ENCODE measurements at regions not wholly inside any gene's neighbourhood (a gene's known extent, or its start where the extent isn't known, plus 50 kb on each side); places are given as distances from the start of the nearest gene placed in this dataset.

GRCh38 chr16:9497750-9498149, 406.3 kb downstream of the HAPSTR1 start:
- Histone ChIP-seq H3K36me3 (no peaks in the 10 kb centered on the region), H3K9me3 (peaks cover 0 to 4% (median 0%) of the 10 kb centered on the region in 4 donors), H3K4me3 (no peak overlapping the region), H3K27ac (no peak overlapping the region), H3K27me3 (no peaks in the 10 kb centered on the region), H3K4me1 (no peaks in the 10 kb centered on the region)
- DNase-seq = no peak
- TF ChIP-seq CTCF (IDR thresholded peaks at IDR 0.05) (no peak), POLR2A (IDR thresholded peaks at IDR 0.05) (no peak)

DNA sequence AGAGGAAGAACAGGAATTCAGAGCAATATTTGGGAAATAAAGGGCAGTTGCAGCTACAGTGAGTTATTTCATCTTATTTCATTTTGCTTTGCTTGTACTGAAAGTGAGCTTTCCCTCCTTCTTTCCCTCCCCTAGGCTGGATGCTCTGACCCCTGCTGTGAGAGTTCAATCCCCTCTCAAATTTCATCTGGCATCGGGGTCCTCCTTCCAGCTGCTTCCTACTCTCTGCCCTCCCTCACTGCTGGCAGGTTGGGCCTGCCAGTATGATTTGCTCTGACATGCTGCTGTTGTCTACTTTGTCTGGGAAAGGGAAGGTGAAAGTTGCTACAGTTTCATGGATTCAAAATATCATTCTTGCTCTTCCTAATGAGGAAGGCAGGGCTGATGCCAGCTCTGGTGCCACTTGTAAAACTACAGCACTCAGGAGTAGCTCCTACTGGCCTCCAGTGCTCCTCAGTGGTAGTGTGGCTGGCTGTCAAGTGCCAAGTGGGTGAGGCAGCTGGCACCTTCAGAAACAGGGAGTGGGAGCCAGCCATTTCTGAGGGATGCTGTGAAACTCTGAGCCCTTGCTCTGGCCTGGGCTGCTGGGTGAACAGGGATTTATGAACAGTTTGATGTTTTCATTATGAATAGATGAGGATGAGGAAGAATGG, 408.6 kb downstream of the HAPSTR1 start:
- no peak for TF ChIP-seq CTCF (IDR thresholded peaks at IDR 0.05)
- no peak for TF ChIP-seq POLR2A (IDR thresholded peaks at IDR 0.05)
- no peaks in the 10 kb centered on the region for H3K4me1 ChIP-seq
- H3K27me3 ChIP-seq = no peaks in the 10 kb centered on the region
- no peak overlapping the region for H3K27ac ChIP-seq
- peaks cover 0 to 4% (median 0%) of the 10 kb centered on the region in 4 donors for H3K9me3 ChIP-seq
- no peak for DNase-seq
- no peak overlapping the region for H3K4me3 ChIP-seq
- no peaks in the 10 kb centered on the region for H3K36me3 ChIP-seq

GRCh38 chr16:9500872-9501271, 409.4 kb downstream of the HAPSTR1 start:
- DNase-seq = no peak
- Histone ChIP-seq H3K4me1 (no peaks in the 10 kb centered on the region), H3K27me3 (no peaks in the 10 kb centered on the region), H3K36me3 (no peaks in the 10 kb centered on the region), H3K4me3 (no peak overlapping the region), H3K9me3 (peaks cover 0 to 4% (median 0%) of the 10 kb centered on the region in 4 donors), H3K27ac (no peak overlapping the region)
- no peak for TF ChIP-seq POLR2A (IDR thresholded peaks at IDR 0.05)
- no peak for TF ChIP-seq CTCF (IDR thresholded peaks at IDR 0.05)

GRCh38 chr16:9503251-9503984, 412.0 kb downstream of the HAPSTR1 start:
- TF ChIP-seq POLR2A (IDR thresholded peaks at IDR 0.05) (no peak), CTCF (IDR thresholded peaks at IDR 0.05) (no peak)
- Histone ChIP-seq H3K9me3 (peaks cover 0 to 4% (median 0%) of the 10 kb centered on the region in 4 donors), H3K4me3 (no peak overlapping the region), H3K4me1 (no peaks in the 10 kb centered on the region), H3K27me3 (no peaks in the 10 kb centered on the region), H3K27ac (no peak overlapping the region), H3K36me3 (no peaks in the 10 kb centered on the region)
- DNase-seq = no peak

DNA sequence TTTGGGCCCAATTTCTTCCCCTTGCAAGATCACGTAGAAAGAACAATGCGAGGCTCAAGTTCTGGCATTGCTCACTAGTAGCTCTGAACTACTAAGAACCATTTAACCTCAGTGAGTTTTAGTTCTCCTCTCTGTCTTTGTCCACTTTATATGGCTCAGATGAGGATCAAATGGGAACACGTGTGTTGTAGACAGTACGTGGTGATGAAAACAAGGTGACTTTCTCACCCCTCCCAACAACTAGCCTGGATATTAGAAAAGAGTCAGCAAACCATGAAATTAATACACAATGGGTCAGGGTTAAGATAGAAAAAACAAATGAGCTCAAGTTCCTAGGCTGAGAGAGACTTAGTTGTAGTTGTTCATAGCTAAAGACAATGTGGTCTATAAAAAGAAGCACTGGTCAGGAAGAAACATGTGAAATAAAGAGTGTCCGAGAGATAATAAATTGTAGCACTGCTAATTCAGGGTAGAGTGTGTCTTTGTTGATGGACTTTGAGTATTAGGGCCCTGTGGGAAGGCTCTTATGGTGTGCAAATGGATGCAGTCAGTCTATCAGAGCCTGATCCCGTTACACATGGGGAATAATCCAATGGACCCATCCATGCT, 417.0 kb downstream of the HAPSTR1 start:
- Histone ChIP-seq H3K9me3 (no peaks in the 10 kb centered on the region), H3K36me3 (no peaks in the 10 kb centered on the region), H3K4me3 (no peak overlapping the region), H3K4me1 (no peaks in the 10 kb centered on the region), H3K27ac (no peak overlapping the region), H3K27me3 (no peaks in the 10 kb centered on the region)
- DNase-seq = no peak
- TF ChIP-seq POLR2A (IDR thresholded peaks at IDR 0.05) (no peak), CTCF (IDR thresholded peaks at IDR 0.05) (no peak)
